HG02981 (cell line): ENCODE measurements at regions not wholly inside any gene's neighbourhood (a gene's known extent, or its start where the extent isn't known, plus 50 kb on each side); places are given as distances from the start of the nearest gene placed in this dataset.
"Not testable (repeated sequence)": the region's sequence is repeated elsewhere in the genome, so short reads cannot be mapped to it uniquely, and the experiment has no call there.

Experiments
- ATAC-seq: cut with Tn5 transposase; IDR thresholded peaks from one replicate; pipeline ENCODE4 v1.9.1; 2021; ENCODE audit warnings: mild to moderate bottlenecking, moderate library complexity; ENCODE audit not compliant: unreplicated experiment

GRCh38 chr10:47626975-47627374, 103.5 kb upstream of the AGAP9 start:
- not testable (repeated sequence) for ATAC-seq

GRCh38 chr10:47622719-47623118, 99.3 kb upstream of the AGAP9 start:
- not testable (repeated sequence) for ATAC-seq

GRCh38 chr10:47619300-47620012, 96.0 kb upstream of the AGAP9 start:
- ATAC-seq = not testable (repeated sequence)

GRCh38 chr10:47609311-47609710, 85.9 kb upstream of the AGAP9 start:
- ATAC-seq = not testable (repeated sequence)

- peak; percentile 69 for ATAC-seq
Observed at GRCh38 chr10:47605791-47606773, 82.6 kb upstream of the AGAP9 start.

GRCh38 chr10:47600604-47601003, 77.2 kb upstream of the AGAP9 start:
- not testable (repeated sequence) for ATAC-seq

GRCh38 chr10:47600127-47600526, 76.7 kb upstream of the AGAP9 start:
- ATAC-seq = not testable (repeated sequence)

GRCh38 chr10:47599657-47600056, 76.2 kb upstream of the AGAP9 start:
- not testable (repeated sequence) for ATAC-seq

- ATAC-seq = not testable (repeated sequence)
Observed at GRCh38 chr10:47593805-47594204, 70.4 kb upstream of the AGAP9 start.

GRCh38 chr10:47593129-47593528, 69.7 kb upstream of the AGAP9 start:
- not testable (repeated sequence) for ATAC-seq

- not testable (repeated sequence) for ATAC-seq
Observed at GRCh38 chr10:47590956-47591355, 67.5 kb upstream of the AGAP9 start.

- not testable (repeated sequence) for ATAC-seq
Observed at GRCh38 chr10:47590534-47590933, 67.1 kb upstream of the AGAP9 start.

- not testable (repeated sequence) for ATAC-seq
Observed at GRCh38 chr10:47582051-47582450, 58.6 kb upstream of the AGAP9 start.

GRCh38 chr10:47580063-47580462, 56.6 kb upstream of the AGAP9 start:
- ATAC-seq = not testable (repeated sequence)

GRCh38 chr10:47578547-47578946, 55.1 kb upstream of the AGAP9 start:
- ATAC-seq = peak; percentile 96
